ENCODE measurements at regions not wholly inside any gene's neighbourhood (a gene's known extent, or its start where the extent isn't known, plus 50 kb on each side); places are given as distances from the start of the nearest gene placed in this dataset.

- TF ChIP-seq FOXS1 (CRISPR knock-in tag; IDR thresholded peaks at IDR 0.05): no peak
- TF ChIP-seq NR3C1 (IDR thresholded peaks at IDR 0.05): no peak
- TF ChIP-seq KDM5A (IDR thresholded peaks at IDR 0.05): no peak
- no peak for TF ChIP-seq E2F6 (IDR thresholded peaks at IDR 0.05; ENCODE audit: borderline replicate concordance, low read depth)
- TF ChIP-seq MAZ (IDR thresholded peaks at IDR 0.05; ENCODE audit: borderline replicate concordance, low read depth, low read length): no peak
- Histone ChIP-seq H3K4me1 (no peaks in the 10 kb centered on the region), H3K9me3 (no peaks in the 10 kb centered on the region), H3K4me2 (no peak overlapping the region), H3K27ac (no peak overlapping the region), H3K4me3 (no peak overlapping the region)
- ChIA-PET CTCF (interaction anchor here (0.8 to 1.6 kb wide), 3 partner anchors 9 to 125 kb away, joined by 3 to 5 read pairs (median 3); no protein-coding TSS in a partner anchor), POLR2A (no interaction called here)
- FAIRE-seq (no peak), DNase-seq (ENCODE audit: low read depth in 1 of 2, low spot score in 1 of 2) (no peak), ATAC-seq (no peak)
- WGBS (ENCODE audit: missing lambda C conversion rate): 24% methylated on average over 5 of the region's 5 CpGs
Observed at GRCh38 chr20:24317224-24317623, 152.2 kb upstream of the SYNDIG1 start.

- TF ChIP-seq RAD21 (conservative IDR thresholded peaks at IDR 0.05 in 1 of 2, IDR thresholded peaks at IDR 0.05 in 1 of 2) (no peak), POLR2A (IDR thresholded peaks at IDR 0.05; ENCODE audit: low read length) (no peak)
- POLR2A ChIA-PET: no interaction called here
- ATAC-seq (no peak), FAIRE-seq (no peak), DNase-seq (ENCODE audit: low read depth in 1 of 2, low spot score in 1 of 2) (no peak)
- WGBS (ENCODE audit: missing lambda C conversion rate): 33% methylated on average over 2 of the region's 2 CpGs
- no peaks in the 10 kb centered on the region for H3K4me1 ChIP-seq
- CTCF ChIA-PET: interaction anchor here (0.8 to 1.2 kb wide), 2 partner anchors 9 to 379 kb away, joined by 3 read pairs; no protein-coding TSS in a partner anchor
- no peak overlapping the region for H3K4me2 ChIP-seq
- no peak overlapping the region for H3K4me3 ChIP-seq
- no peaks in the 10 kb centered on the region for H3K9me3 ChIP-seq
- H3K27ac ChIP-seq: no peak overlapping the region
Observed at GRCh38 chr20:24316731-24317130, 152.7 kb upstream of the SYNDIG1 start.

- FAIRE-seq (no peak), DNase-seq (ENCODE audit: low read depth in 1 of 2, low spot score in 1 of 2) (no peak), ATAC-seq (no peak)
- Histone ChIP-seq H3K27ac (no peak overlapping the region), H3K4me2 (no peak overlapping the region), H3K9me3 (no peaks in the 10 kb centered on the region), H3K4me1 (no peaks in the 10 kb centered on the region), H3K4me3 (no peak overlapping the region)
- ChIA-PET POLR2A (no interaction called here), CTCF (interaction anchor here (1.0 to 1.1 kb wide), 2 partner anchors 10 to 60 kb away, joined by 3 to 4 read pairs; no protein-coding TSS in a partner anchor)
- 21% methylated on average over 4 of the region's 4 CpGs for WGBS (ENCODE audit: missing lambda C conversion rate)
- no peak for TF ChIP-seq E2F6 (IDR thresholded peaks at IDR 0.05; ENCODE audit: borderline replicate concordance, low read depth)
- no peak for TF ChIP-seq ESRRA (IDR thresholded peaks at IDR 0.05; ENCODE audit: borderline replicate concordance, low read length)
- no peak for TF ChIP-seq JUNB (IDR thresholded peaks at IDR 0.05)
- TF ChIP-seq NFE2L2 (conservative IDR thresholded peaks at IDR 0.05; ENCODE audit: low read length): no peak
- no peak for TF ChIP-seq KDM5A (IDR thresholded peaks at IDR 0.05)
- no peak for TF ChIP-seq TP53 (CRISPR knock-in tag; IDR thresholded peaks at IDR 0.05)
- TF ChIP-seq EP300 (IDR thresholded peaks at IDR 0.05): no peak
- TF ChIP-seq RFX5 (IDR thresholded peaks at IDR 0.05): no peak
- TF ChIP-seq PBX3 (IDR thresholded peaks at IDR 0.05): no peak
Observed at GRCh38 chr20:24314053-24314452, 155.4 kb upstream of the SYNDIG1 start.

- H3K27ac ChIP-seq: no peak overlapping the region
- ATAC-seq: no peak
- ChIA-PET POLR2A (no interaction called here), CTCF (interaction anchor here (1.4 kb wide), 1 partner anchor 10 kb away, joined by 3 read pairs; no protein-coding TSS in a partner anchor)
- peak in 1 of 2 experiments; percentile 18 for DNase-seq (ENCODE audit: low read depth in 1 of 2, low spot score in 1 of 2)
- TF ChIP-seq CBX8 (IDR thresholded peaks at IDR 0.05) (no peak), HOXA7 (CRISPR knock-in tag; IDR thresholded peaks at IDR 0.05) (no peak), MAX (IDR thresholded peaks at IDR 0.05) (no peak), USF2 (IDR thresholded peaks at IDR 0.05) (no peak), TP53 (CRISPR knock-in tag; IDR thresholded peaks at IDR 0.05) (no peak), EHF (CRISPR knock-in tag; IDR thresholded peaks at IDR 0.05) (no peak)
- no peaks in the 10 kb centered on the region for H3K9me3 ChIP-seq
- WGBS (ENCODE audit: missing lambda C conversion rate): 1% methylated on average over 2 of the region's 2 CpGs
- H3K4me3 ChIP-seq: no peak overlapping the region
- H3K4me1 ChIP-seq: no peaks in the 10 kb centered on the region
- no peak for FAIRE-seq
- no peak overlapping the region for H3K4me2 ChIP-seq
Observed at GRCh38 chr20:24309596-24309995, 159.8 kb upstream of the SYNDIG1 start.

Data from A549 (cell line).